GM18511 (cell line): ENCODE measurements at regions not wholly inside any gene's neighbourhood (a gene's known extent, or its start where the extent isn't known, plus 50 kb on each side); places are given as distances from the start of the nearest gene placed in this dataset.

Experiments used
- ATAC-seq: cut with Tn5 transposase; IDR thresholded peaks from one replicate; pipeline ENCODE4 v1.9.1; 2021; ENCODE audit warnings: mild to moderate bottlenecking, moderate library complexity; ENCODE audit not compliant: unreplicated experiment

DNA sequence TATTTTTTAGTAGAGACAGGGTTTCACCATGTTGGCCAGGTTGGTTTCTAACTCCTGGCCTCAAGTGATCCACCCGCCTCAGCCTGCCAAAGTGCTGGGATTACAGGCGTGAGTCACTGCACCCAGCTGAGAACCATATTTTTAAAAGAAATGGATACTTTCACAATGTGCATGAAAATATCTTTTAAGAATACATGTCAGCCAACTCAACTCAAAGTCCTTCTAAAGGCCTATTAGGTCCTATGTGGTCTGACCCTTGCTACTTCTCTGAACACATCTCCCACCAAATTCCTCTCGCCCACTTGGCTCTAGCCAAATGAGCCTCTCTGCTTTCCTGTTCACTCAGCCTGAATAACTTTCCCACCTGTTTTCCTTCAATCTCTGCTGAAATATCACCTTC, 119.6 kb downstream of the MTX2 start:
- ATAC-seq = no peak

DNA sequence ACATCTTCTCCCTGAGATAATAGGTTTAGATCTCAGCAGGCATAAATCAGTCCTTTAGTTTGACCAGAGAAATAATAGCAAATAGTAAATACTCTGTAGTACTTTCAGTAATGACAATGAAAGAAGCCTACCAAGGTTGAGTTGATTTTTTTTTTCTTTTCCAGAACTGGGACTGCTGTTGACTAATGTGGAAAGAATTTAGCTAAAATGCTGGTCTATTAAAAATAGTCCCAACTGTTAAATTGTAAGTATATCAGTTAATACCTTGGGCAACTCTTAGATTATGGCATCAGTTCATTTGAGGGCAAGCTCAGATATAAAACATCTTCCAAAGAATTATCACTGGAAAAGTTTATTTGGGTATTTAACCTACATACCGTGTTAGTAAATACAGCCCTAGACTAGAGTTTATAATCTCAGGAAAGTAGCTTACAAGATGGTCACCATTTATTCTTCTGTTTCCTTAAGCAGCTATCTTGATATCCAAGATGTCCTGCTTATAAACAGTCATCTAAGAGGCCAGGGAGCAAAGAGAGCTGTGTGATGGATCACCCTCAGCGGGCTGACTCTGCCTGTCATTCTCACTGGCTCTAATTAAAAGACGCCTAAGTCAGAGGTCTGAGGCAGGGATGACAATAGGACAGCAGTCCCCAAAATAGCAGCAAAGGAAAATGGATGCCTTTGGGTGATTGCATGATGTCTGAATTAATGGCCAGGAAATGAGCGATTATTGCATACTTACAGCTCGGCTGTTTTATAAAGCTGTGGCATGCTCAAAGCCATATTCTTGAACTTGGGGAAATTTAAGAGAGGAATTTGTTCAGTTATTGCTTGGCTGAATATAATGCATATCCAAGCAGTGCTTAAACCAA, 121.3 kb downstream of the MTX2 start:
- ATAC-seq = no peak

DNA sequence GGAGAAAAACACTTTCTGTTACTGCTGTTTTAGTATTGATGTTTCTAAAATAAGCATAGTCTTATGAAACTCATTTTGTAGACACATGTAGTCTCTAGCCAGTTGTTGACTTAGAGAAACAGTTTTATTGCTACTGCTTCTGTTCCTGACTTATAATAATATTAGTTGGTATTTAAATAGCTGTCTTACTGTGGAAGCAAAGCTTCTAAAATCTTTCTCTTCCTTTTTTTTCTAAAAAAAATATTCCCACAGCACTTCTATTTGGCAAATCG, 121.8 kb downstream of the MTX2 start:
- no peak for ATAC-seq

DNA sequence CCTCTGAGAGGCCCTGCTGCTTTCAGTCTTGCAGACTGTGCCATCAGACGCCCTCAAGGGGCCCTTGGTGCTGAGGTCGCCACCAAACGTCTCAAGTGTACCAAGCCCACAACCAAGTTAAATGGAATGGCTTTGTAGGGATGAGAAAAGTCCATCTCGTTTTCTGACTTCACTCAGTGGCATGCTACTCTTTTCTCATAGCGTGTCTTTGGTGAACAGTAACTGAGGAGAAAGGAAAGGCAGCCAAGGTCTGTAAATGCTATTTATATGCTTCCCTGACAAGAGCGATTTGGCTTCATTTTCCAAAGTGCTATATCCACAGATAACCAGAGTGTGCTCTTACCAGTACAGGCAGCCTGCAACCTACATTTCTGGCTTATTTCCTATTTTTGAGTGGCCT, 123.0 kb downstream of the MTX2 start:
- no peak for ATAC-seq

DNA sequence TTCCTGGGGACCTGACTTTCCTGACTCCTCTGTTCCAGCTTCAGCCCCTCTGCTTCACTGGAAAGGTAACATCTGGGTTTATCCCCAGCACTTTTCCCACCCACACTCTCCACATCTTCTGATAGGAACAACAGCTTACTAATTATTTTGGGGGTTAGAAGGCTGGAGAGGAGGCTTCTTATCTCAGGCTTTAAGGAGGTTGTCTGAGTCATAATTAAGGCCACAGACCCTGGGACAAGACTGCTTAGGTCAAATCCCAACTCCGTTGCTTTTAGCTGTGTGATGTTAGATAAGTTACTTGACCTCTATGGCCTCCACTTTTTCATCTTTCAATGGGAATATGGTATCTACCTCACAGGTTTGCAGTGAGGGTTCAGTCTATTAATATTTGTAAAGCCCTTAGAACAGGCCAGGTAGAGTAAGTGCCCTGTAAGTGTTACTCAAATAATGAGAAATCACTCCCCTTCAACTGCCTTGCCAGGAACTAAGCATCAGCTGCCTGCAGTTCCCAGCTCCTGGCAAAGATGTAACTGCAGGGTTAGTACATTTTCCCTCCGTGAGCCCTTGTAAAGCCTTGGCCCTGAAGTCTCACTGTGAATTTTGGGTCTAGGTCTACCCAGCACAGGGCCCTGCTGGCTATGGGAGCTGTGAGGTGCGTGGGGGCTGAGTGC, 123.6 kb downstream of the MTX2 start:
- ATAC-seq = no peak

DNA sequence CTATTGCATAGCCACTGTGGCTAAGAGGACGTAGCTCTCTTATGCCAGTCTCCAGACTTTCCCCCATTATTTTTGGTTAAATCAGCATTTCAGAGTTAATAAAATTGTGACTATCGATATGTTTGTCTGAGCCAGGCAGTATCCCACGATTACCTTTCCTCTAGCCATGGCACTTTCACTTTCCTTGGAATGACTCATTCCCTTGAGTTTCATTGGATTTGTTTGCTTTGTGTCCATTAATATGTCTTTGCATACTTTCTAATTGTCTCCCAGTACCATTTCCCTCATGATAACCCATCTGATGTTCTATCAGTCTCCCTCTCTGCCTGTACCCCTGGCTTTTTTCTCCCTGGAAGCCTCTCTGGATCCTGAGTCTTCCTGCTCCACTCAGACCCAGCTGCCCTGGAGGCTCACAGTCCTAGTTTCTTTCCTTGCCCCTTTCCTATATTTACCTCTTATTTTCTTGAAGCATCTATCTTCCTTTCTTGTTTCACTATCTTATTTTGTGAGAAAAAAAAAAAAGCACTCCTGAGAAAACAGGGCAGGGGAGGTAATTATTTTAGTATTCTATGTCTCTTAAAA, 126.1 kb downstream of the MTX2 start:
- ATAC-seq = no peak

DNA sequence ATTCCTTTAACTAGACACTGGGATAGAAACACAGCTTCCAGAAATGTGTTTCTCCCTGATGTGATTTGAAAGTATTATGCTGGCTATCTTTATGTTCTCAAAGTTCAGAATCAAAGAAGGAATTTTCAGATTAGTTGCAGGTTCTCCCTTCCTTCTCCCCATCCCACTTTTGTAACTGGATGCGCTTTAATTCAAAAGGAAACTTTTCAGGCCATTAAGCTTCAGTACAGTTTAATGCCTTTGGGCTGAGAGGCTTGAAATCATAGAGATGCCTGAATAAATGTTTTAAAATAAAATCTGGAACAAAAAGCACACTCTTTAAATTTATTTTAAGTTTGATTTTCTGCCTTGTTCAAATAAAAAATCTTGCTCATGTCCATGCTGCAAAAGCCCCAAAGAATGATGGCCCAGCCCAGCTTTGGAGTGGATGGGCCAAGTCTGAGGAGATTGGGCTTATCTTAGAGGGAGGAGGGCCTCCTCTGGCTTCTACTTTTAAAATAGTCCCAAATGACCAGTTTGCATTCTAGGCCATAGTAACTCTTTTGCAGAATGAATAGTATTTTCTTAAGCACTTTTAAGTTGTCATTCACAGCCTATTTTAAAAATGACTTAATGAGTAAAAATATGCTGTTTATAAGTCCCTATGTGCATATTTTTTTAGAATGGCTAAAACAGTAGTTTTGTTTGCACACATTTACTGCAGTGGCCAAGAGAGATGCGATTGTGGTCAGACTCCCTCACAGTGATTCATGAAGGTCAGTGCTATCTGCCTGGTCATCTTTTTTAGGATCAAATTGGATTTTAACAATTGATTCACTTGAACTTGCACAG, 129.2 kb downstream of the MTX2 start:
- ATAC-seq = no peak

DNA sequence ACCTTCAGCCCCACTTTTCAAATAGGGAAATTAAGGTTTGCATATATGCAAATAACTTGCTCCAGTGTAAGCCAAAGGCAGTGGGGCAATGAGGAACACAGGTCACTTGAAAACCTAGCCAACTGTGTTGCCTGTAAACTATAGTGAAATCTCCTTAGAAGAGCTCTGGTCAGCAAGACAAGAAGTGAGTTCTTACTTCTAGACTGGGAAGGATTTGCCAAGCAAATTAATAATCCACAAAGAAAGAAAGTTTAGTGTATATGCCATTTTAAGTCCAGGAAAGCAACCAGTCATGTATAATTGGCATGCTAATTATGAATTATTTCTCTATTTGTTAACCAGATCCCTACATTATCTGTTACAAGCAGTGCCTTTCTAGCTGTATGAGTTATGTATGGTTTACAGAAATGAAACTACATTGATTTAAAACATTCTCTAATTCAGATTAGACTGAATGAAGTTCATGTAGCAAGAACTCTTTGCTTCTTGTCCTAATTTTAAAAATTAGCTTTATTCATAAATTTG, 129.9 kb downstream of the MTX2 start:
- no peak for ATAC-seq

DNA sequence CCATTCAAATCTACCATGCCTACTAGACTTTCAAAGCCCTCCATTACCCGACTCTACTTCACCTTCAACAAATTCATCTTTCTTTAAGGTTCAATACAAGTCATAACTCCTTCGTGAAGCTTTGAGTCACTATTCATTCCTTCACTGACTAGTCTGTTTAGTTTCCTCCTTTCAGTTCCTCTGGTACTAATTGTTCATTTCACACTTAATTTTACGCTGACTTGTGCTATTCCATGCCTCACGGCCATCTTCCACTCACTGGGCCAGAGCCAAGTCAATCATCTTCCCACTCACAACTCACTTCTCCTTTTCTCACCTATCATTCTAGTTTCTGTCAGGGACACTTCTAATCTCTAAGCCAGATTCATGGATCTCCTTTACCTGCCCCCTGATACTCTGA, 136.2 kb downstream of the MTX2 start:
- ATAC-seq = no peak

DNA sequence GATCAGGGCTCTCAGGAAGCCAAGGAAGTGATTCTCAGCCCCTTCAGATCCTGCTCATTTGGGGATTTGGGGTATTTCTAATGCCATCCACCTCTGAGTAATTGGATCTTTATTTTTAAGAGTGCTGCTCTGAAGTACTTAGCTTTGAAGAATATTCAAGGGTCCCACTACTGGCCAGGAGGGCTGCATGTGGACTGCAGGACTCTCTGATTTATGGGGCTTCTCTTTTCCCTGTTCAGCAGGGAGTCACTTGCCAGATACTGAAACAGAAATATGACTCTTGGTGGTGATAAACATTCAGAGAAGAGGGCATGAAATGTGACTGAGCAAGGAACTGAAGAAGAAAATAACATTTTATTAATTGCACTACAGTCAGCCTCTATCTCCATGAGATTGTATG, 138.5 kb downstream of the MTX2 start:
- ATAC-seq = no peak

DNA sequence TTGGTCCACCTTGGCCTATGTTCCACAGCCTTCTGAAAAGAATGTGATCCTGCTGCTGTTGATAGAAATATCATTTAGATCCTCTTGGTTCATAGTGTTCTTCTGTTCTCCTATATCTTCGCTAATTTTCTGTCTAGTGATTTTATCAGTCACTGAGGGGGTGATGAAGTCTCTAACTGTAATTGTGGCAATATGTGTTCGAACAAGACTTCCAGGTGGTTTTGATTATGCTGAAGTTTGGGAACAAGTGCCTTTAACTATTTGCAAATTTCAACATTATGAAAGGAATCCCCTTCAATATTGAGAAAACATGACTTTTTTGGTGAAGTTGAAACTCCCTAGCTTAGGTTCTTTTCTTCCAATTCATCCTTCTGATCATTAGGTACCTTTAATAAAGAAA, 140.4 kb downstream of the MTX2 start:
- no peak for ATAC-seq

DNA sequence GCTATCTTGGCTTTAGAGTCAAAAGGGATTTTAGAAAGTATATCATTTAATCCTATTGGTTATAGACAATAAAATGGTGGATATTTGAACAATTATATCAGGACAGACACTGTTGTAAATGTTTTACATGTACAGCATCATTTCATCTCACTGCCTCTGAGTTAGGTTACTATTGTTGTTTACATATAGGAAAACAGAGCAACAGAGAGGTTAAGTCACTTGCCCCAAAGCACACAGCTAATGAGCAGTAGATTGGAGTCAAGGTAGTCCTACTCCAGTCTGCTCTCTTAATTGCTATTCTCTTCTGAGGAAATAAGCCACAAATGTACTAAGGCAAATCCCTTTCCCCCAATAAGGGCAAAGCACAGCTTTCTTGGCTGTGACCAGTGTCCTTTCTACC, 142.9 kb downstream of the MTX2 start:
- ATAC-seq = no peak

DNA sequence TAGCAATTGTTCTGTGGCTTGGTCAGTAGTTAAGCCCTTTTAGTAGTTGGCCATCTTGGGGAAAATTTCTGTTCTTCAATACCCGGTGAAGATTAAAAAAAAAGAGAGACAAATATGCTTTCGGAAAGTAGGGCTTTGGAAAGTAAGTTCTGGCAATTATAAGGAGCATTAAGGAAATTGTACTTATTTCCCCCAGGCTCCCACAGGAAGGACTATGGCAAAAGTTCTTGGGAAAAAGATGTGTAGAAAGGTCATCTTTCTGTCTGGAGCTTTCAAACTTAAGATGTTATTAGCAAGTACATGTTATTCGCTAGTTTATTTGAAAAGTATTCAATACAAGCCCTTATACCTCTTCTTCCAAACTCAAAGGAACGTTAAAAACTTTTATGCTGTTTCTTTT, 144.5 kb downstream of the MTX2 start:
- ATAC-seq = no peak

DNA sequence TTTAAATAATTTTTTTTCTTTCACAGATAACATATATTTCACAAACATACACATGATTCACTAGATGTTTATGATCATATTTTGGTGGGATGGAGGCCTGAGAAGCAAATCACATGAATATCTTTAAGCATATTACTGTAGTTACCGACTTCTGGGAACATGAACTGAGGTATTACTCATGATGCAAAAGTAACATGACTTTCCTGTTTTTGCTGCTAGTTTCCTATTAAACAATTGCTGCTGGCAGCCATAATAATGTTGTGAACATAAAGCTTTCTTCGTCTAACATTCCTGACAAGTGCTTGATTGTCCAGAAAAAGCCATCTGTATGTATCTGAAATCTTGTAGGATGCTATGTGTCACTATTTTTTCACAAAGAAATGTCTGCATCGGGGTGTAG, 145.4 kb downstream of the MTX2 start:
- no peak for ATAC-seq

DNA sequence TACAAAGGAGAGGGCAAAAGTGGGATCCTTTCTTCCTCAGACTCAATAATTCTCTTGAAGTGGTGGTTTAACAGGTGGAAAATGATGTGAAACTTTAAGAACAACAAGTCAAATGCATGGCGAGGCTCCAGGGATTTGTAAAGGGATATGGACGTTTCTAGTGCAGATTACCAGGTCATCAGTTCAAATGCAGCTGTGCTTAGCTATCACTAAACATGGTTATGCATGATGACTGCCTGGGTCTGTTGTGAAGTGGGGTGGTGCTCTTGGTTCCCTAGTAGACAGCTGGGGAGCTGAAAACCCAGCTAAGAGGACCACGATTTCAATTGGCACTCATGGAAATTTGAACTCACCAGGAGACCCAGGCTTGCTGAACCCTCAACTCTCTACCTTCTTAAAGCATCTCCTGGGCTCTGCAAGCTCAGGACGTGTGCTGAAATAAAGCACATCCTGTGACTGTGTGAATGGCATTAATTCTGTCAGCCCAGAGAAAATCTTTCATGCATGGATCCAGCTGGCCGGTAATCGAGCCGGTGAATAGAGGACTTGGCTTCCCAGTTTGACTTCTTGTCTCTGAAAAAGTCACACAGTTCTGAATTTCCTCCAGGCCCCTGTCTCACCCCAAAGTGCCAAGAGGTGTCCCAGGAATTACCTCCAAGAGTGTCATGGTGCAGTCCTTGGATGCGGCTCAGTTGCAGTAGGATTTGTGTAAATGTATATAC, 146.1 kb downstream of the MTX2 start:
- ATAC-seq = no peak

DNA sequence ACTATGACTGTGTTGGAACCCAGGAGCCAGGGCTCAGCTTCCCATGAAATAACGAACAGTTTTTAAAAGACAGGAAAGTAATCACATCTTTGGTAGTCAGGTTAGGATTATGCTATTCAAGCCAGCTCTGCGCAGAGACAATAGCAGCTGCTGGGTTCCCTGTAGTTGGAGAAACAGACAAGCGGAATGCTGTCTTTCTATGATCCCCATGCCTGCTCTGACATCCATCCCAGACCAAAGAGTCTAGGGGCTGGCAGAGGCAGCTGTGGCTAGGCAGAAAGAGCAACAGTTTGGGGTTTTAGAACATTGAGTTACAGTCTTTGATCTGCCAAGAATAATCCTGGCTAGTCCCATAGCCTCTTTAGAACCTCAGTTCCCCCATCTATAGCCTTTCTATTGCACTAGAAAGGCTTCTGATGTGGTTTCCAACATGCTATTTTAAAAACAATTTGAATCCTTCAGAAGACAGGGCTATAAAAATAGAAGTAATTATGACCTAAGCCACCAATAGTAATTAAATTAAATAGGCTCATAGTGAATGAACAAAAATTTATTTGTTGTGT, 146.8 kb downstream of the MTX2 start:
- ATAC-seq = no peak

DNA sequence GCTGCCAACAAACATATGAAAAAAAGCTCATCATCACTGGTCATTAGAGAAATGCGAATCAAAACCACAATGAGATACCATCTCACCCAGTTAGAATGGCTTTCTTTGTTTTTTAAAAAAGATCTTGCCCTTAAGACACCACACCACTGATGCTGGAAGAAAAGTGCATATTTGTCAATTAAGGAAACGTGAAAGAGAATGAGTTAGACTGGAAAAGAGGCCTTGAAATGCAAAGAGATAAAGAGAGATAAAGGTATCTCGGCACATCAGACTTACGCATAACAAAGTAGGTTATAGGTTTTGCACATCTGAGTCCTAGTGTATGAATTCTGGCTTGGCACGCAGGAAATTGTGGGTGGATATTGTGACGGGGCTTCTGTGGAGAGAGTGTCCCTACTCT, 149.5 kb downstream of the MTX2 start:
- ATAC-seq = no peak

DNA sequence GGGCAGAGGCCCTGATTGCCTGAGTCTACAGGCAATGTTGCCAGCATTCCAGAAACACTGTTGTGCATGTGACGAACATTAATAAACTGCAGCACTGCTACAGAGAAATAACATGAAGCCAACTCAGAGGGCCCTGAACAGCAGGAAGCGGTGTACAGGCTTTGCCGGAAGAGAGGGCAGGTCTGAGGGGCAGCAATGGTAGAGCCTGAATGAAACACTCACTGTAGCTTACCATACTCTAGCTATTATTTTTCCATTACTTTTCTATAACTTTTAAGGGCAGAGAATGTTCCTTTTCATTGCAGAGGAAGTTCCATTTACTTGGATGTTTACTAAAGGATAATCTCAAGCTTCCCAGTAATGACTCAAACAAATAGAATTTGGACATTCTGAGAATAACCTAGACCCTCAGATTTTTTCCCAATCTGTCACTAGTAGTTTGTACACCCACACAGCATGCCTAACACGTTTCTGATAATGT, 150.4 kb downstream of the MTX2 start:
- ATAC-seq = no peak

DNA sequence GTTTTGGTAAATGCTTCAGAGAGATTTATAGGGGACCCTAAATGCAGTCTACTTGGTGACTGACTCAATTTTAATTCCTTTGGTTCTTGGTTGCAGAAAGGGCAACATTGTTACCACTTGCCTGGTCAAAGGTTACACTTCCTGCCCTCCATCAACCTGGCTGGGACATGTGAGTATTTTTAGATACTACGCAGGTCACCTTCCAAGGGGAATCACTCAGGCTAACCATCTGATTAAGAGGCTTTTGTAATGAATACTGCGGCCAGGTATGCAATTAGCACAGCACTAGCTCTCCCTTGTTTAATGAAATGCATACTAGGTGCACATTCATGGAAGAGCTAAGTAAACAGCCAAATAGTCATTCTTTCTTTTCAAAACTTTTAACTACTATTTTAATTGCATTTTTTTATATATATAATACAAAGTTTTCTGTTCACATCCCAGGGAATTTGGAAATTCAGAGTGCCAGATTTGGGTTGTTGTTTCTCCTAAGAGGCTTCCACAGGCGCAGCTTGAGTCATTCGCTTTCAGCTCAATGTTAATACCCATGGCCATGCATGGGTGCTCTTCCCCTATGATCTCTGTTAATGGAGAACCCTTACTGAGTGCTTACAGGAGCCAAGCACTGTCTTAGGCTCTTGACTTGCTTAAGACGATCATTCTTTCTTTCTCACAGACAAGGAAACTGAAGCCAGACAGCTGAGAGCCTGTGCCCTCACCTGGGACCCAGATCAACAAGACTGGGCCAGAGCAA, 152.2 kb downstream of the MTX2 start:
- no peak for ATAC-seq

DNA sequence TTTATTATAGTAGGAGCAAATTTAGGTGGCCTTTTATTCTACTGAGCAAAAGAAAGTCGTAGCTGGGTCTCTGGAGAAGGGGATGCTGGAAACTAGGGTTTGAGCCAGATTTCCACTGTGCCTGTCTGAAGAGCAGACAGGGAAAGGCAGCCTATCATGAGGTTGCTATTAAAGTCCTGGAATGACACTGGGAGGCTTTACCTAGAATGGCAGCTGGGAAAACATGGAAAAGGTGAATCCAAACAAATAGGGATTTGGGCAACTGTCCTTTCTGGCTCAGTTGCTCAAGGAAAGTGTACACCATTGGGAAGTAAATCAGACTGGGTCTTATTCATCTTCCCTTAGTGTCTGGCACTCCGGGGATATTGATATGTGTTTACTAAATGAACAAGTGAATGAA, 154.6 kb downstream of the MTX2 start:
- ATAC-seq = no peak
